ENCODE measurements at regions not wholly inside any gene's neighbourhood (a gene's known extent, or its start where the extent isn't known, plus 50 kb on each side); places are given as distances from the start of the nearest gene placed in this dataset.

DNA sequence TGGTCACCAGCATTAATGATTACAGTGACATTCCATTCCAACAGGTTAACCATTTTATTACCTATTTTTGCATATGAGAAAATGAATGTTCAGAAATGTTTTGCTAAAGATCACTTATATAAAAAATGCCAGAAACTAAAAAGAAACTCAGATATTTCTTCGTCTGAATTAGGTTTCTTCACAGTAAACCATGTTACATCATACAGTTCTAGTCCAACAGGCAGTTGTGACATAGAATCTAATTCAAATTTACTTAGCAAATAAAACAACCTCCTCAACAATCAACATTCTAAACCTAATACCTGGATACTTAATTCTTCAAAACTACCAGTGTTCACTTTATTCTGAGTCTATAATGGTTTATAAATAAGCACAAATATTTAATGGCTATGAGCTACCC lies 416.3 kb upstream of the LRRTM4 start:
- TF ChIP-seq, protein P1, sequence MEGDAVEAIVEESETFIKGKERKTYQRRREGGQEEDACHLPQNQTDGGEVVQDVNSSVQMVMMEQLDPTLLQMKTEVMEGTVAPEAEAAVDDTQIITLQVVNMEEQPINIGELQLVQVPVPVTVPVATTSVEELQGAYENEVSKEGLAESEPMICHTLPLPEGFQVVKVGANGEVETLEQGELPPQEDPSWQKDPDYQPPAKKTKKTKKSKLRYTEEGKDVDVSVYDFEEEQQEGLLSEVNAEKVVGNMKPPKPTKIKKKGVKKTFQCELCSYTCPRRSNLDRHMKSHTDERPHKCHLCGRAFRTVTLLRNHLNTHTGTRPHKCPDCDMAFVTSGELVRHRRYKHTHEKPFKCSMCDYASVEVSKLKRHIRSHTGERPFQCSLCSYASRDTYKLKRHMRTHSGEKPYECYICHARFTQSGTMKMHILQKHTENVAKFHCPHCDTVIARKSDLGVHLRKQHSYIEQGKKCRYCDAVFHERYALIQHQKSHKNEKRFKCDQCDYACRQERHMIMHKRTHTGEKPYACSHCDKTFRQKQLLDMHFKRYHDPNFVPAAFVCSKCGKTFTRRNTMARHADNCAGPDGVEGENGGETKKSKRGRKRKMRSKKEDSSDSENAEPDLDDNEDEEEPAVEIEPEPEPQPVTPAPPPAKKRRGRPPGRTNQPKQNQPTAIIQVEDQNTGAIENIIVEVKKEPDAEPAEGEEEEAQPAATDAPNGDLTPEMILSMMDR (IDR thresholded peaks at IDR 0.05; ENCODE audit: extremely low read depth, low read depth, low read length): no peak
- DNase-seq (ENCODE audit: insufficient read length, low spot score, missing footprints): no peak
- Histone ChIP-seq H4K20me1 (ENCODE audit: insufficient read depth, low read length) (no peaks in the 10 kb centered on the region), H3K27ac (ENCODE audit: low read depth, low read length) (no peak overlapping the region), H3K9me3 (ENCODE audit: low read depth, low read length) (no peaks in the 10 kb centered on the region), H3K36me3 (ENCODE audit: insufficient read depth, low read length) (no peaks in the 10 kb centered on the region), H3K27me3 (ENCODE audit: insufficient read depth, low read length) (no peaks in the 10 kb centered on the region), H3K4me3 (ENCODE audit: insufficient read depth, low read length) (no peak overlapping the region), H3K79me2 (ENCODE audit: insufficient read depth, low read length) (no peaks in the 10 kb centered on the region), H3K4me2 (ENCODE audit: insufficient read depth, low read length) (no peak overlapping the region), H3K4me1 (ENCODE audit: insufficient read depth, low read length) (no peaks in the 10 kb centered on the region), H2AFZ (ENCODE audit: low read length) (no peak overlapping the region)

DNA sequence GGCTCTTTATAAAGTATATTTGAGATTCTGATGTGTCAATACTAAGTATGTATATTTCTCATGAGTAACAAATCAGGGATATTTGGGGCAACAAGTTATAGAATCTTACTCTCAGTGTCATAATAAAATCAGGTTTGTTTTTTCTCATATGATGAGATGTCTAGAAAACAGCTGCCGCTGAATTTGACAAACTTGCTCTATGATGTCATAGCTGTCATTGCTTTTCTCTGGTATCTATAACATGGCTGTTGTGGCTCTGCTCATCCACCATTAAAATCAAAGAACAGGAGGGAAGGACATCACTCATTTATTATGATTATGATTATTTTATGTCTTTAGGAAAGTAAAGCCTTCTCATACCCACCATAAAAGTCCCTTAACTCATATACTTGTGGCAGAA lies 417.2 kb upstream of the LRRTM4 start:
- no peak overlapping the region for H3K4me2 ChIP-seq (ENCODE audit: insufficient read depth, low read length)
- H3K4me1 ChIP-seq (ENCODE audit: insufficient read depth, low read length): no peaks in the 10 kb centered on the region
- H3K27me3 ChIP-seq (ENCODE audit: insufficient read depth, low read length): no peaks in the 10 kb centered on the region
- no peaks in the 10 kb centered on the region for H3K9me3 ChIP-seq (ENCODE audit: low read depth, low read length)
- no peaks in the 10 kb centered on the region for H3K79me2 ChIP-seq (ENCODE audit: insufficient read depth, low read length)
- H4K20me1 ChIP-seq (ENCODE audit: insufficient read depth, low read length): no peaks in the 10 kb centered on the region
- H3K27ac ChIP-seq (ENCODE audit: low read depth, low read length): no peak overlapping the region
- DNase-seq (ENCODE audit: insufficient read length, low spot score, missing footprints): no peak
- TF ChIP-seq, protein P1 (IDR thresholded peaks at IDR 0.05; ENCODE audit: extremely low read depth, low read depth, low read length): no peak
- H2AFZ ChIP-seq (ENCODE audit: low read length): no peak overlapping the region
- H3K4me3 ChIP-seq (ENCODE audit: insufficient read depth, low read length): no peak overlapping the region
- no peaks in the 10 kb centered on the region for H3K36me3 ChIP-seq (ENCODE audit: insufficient read depth, low read length)

DNA sequence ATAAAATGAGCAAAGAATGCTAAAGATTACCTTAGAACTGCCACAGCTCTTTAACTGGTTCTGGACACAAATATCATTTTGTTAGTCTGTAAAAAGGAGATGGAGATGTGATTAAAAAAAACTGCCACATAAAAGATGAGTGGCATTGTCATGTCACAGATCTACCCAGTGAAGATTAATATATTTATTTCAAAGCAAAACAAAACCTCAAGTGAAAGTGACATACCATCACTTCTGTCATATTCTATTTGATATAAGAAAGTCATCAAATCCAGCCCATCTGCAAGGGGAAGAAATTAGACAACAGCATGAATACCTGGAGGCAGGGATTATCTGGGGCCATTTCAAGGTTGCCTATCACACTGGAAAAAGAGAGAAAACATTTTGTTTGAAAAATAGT lies 417.6 kb upstream of the LRRTM4 start:
- Histone ChIP-seq H3K27me3 (ENCODE audit: insufficient read depth, low read length) (no peaks in the 10 kb centered on the region), H3K27ac (ENCODE audit: low read depth, low read length) (no peak overlapping the region), H3K4me1 (ENCODE audit: insufficient read depth, low read length) (no peaks in the 10 kb centered on the region), H3K36me3 (ENCODE audit: insufficient read depth, low read length) (no peaks in the 10 kb centered on the region), H2AFZ (ENCODE audit: low read length) (no peak overlapping the region), H3K9me3 (ENCODE audit: low read depth, low read length) (no peaks in the 10 kb centered on the region), H3K79me2 (ENCODE audit: insufficient read depth, low read length) (no peaks in the 10 kb centered on the region), H3K4me2 (ENCODE audit: insufficient read depth, low read length) (no peak overlapping the region), H3K4me3 (ENCODE audit: insufficient read depth, low read length) (no peak overlapping the region), H4K20me1 (ENCODE audit: insufficient read depth, low read length) (no peaks in the 10 kb centered on the region)
- TF ChIP-seq, protein P1 (IDR thresholded peaks at IDR 0.05; ENCODE audit: extremely low read depth, low read depth, low read length): no peak
- no peak for DNase-seq (ENCODE audit: insufficient read length, low spot score, missing footprints)

DNA sequence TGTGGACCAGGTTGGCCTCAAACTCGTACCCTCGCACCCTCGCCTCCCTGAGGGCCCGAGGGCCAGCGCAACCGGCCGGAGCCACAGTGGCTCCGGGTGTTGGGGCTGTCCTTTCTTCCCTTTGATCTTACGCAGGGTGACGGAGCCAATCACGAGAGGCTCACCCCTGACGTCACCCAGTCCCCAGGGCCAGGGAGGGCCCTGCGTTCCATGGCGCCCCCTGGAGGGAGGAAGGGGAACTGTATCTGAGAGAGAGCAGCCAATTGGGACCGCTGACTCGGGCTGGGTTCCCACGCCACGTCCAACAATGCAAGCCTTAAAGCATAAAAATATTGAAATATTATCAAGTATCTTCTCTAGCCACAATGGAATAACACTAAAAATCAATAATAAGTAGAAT lies 432.8 kb upstream of the LRRTM4 start:
- Histone ChIP-seq H3K27me3 (ENCODE audit: insufficient read depth, low read length) (no peaks in the 10 kb centered on the region), H3K4me1 (ENCODE audit: insufficient read depth, low read length) (no peaks in the 10 kb centered on the region), H3K27ac (ENCODE audit: low read depth, low read length) (no peak overlapping the region), H3K4me3 (ENCODE audit: insufficient read depth, low read length) (no peak overlapping the region), H2AFZ (ENCODE audit: low read length) (no peak overlapping the region), H3K4me2 (ENCODE audit: insufficient read depth, low read length) (no peak overlapping the region), H4K20me1 (ENCODE audit: insufficient read depth, low read length) (no peaks in the 10 kb centered on the region), H3K36me3 (ENCODE audit: insufficient read depth, low read length) (no peaks in the 10 kb centered on the region), H3K9me3 (ENCODE audit: low read depth, low read length) (peaks cover 1% of the 10 kb centered on the region), H3K79me2 (ENCODE audit: insufficient read depth, low read length) (no peaks in the 10 kb centered on the region)
- TF ChIP-seq, protein P1 (IDR thresholded peaks at IDR 0.05; ENCODE audit: extremely low read depth, low read depth, low read length): no peak
- DNase-seq (ENCODE audit: insufficient read length, low spot score, missing footprints): no peak
